ENCODE measurements at regions not wholly inside any gene's neighbourhood (a gene's known extent, or its start where the extent isn't known, plus 50 kb on each side); places are given as distances from the start of the nearest gene placed in this dataset.

- TF ChIP-seq MAX (IDR thresholded peaks at IDR 0.05) (no peak), EGR1 (IDR thresholded peaks at IDR 0.05; ENCODE audit: low read depth in 2 of 2) (no peak)
These were observed 1895.9 kb upstream of the PCDH20 start (continued) for GRCh38 chr13:63311587-63311986.

GRCh38 chr13:63308549-63309165 lies 1893.0 kb upstream of the PCDH20 start:
- H3K9me3 ChIP-seq (ENCODE audit: control insufficient read depth in 4 of 4, low read length in 3 of 4) = no peaks in the 10 kb centered on the region
- H3K27ac ChIP-seq (ENCODE audit: low read depth in 1 of 2, low read length in 2 of 2) = no peak overlapping the region
- DNase-seq (ENCODE audit: low spot score) = no peak
- H3K27me3 ChIP-seq (ENCODE audit: control insufficient read depth in 4 of 4, insufficient read depth in 4 of 4, low read length in 3 of 4) = no peaks in the 10 kb centered on the region
- no peaks in the 10 kb centered on the region for H3K4me1 ChIP-seq (ENCODE audit: control insufficient read depth in 4 of 4, insufficient read depth in 4 of 4, low read length in 3 of 4)
- H3K4me3 ChIP-seq (ENCODE audit: low read depth in 1 of 3, low read length in 3 of 3) = no peak overlapping the region
- no peak overlapping the region for H3K9ac ChIP-seq (ENCODE audit: low read depth in 1 of 2, low read length in 2 of 2)
- no peak for TF ChIP-seq SP1 (IDR thresholded peaks at IDR 0.05)
- TF ChIP-seq ATF3 (IDR thresholded peaks at IDR 0.05) = no peak
- TF ChIP-seq YY1 (IDR thresholded peaks at IDR 0.05) = no peak
- TF ChIP-seq JUND (IDR thresholded peaks at IDR 0.05) = no peak
- TF ChIP-seq TAF1 (conservative IDR thresholded peaks at IDR 0.05) = no peak
- TF ChIP-seq RAD21 (IDR thresholded peaks at IDR 0.05) = no peak
- no peak for TF ChIP-seq EGR1 (IDR thresholded peaks at IDR 0.05; ENCODE audit: low read depth in 2 of 2)
- no peak for TF ChIP-seq NR2F2 (IDR thresholded peaks at IDR 0.05)
- TF ChIP-seq GABPA (IDR thresholded peaks at IDR 0.05 in 1 of 2, conservative IDR thresholded peaks at IDR 0.05 in 1 of 2) = no peak
- TF ChIP-seq CTCF (IDR thresholded peaks at IDR 0.05; ENCODE audit: low read depth, low read length, missing input control) = no peak
- no peak for TF ChIP-seq HNF4G (IDR thresholded peaks at IDR 0.05)
- no peak for TF ChIP-seq HNF4A (conservative IDR thresholded peaks at IDR 0.05)
- no peak for TF ChIP-seq FOXA1 (IDR thresholded peaks at IDR 0.05)
- no peak for TF ChIP-seq MAX (IDR thresholded peaks at IDR 0.05)
- TF ChIP-seq FOXA2 (IDR thresholded peaks at IDR 0.05) = no peak
- TF ChIP-seq REST (IDR thresholded peaks at IDR 0.05) = no peak
- no peaks in the 10 kb centered on the region for H3K36me3 ChIP-seq (ENCODE audit: control insufficient read depth in 4 of 4, insufficient read depth in 3 of 4, low read depth in 1 of 4, low read length in 3 of 4)
- WGBS = 74% methylated on average over 5 of the region's 5 CpGs

- Histone ChIP-seq H3K27ac (ENCODE audit: low read depth in 1 of 2, low read length in 2 of 2) (no peak overlapping the region), H3K4me1 (ENCODE audit: control insufficient read depth in 4 of 4, insufficient read depth in 4 of 4, low read length in 3 of 4) (no peaks in the 10 kb centered on the region), H3K36me3 (ENCODE audit: control insufficient read depth in 4 of 4, insufficient read depth in 3 of 4, low read depth in 1 of 4, low read length in 3 of 4) (no peaks in the 10 kb centered on the region), H3K9me3 (ENCODE audit: control insufficient read depth in 4 of 4, low read length in 3 of 4) (no peaks in the 10 kb centered on the region), H3K4me3 (ENCODE audit: low read depth in 1 of 3, low read length in 3 of 3) (no peak overlapping the region), H3K9ac (ENCODE audit: low read depth in 1 of 2, low read length in 2 of 2) (no peak overlapping the region), H3K27me3 (ENCODE audit: control insufficient read depth in 4 of 4, insufficient read depth in 4 of 4, low read length in 3 of 4) (no peaks in the 10 kb centered on the region)
- DNase-seq (ENCODE audit: low spot score) = no peak
- 38% methylated on average over 3 of the region's 3 CpGs for WGBS
- TF ChIP-seq REST (IDR thresholded peaks at IDR 0.05) (no peak), RAD21 (IDR thresholded peaks at IDR 0.05) (no peak), SP1 (IDR thresholded peaks at IDR 0.05) (no peak), HNF4A (conservative IDR thresholded peaks at IDR 0.05) (no peak), TAF1 (conservative IDR thresholded peaks at IDR 0.05) (no peak), FOXA2 (IDR thresholded peaks at IDR 0.05) (no peak), NR2F2 (IDR thresholded peaks at IDR 0.05) (no peak), ATF3 (IDR thresholded peaks at IDR 0.05) (no peak), GABPA (IDR thresholded peaks at IDR 0.05 in 1 of 2, conservative IDR thresholded peaks at IDR 0.05 in 1 of 2) (no peak), CTCF (IDR thresholded peaks at IDR 0.05; ENCODE audit: low read depth, low read length, missing input control) (no peak)
These were observed 1891.6 kb upstream of the PCDH20 start for GRCh38 chr13:63307228-63307627.

Data from liver (tissue), 8 donors.